Left forelimb (tissue), 1 donor: ENCODE measurements at regions not wholly inside any gene's neighbourhood (a gene's known extent, or its start where the extent isn't known, plus 50 kb on each side); places are given as distances from the start of the nearest gene placed in this dataset.

Experiments
- DNase-seq: peaks from one replicate; pipeline ENCODE4 v3.0.0-alpha.2; 2018; ENCODE audit warnings: low spot score

GRCh38 chr14:26995301-26995700 lies 397.5 kb upstream of the NOVA1 start:
- no peak for DNase-seq

DNA sequence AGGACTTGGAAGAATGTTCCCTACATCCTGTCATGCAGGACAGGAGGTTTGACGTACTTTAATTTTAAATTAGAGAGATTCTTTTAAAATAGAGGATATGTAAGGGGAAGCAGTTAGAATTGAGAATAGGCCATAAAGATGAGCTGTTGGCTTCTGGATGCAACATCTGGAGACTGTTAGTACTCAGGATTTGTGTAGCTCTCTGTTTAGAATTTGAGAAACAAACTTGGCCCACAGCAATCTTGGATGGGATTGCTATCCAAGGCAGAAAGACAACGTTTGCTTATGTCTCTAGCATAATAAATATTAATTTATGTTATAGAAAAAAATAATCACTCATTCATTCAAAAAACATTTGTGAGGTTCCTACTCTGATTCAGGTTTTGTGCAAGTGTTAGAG lies 398.4 kb upstream of the NOVA1 start:
- no peak for DNase-seq

GRCh38 chr14:27002179-27002578 lies 404.3 kb upstream of the NOVA1 start:
- DNase-seq = no peak

DNA sequence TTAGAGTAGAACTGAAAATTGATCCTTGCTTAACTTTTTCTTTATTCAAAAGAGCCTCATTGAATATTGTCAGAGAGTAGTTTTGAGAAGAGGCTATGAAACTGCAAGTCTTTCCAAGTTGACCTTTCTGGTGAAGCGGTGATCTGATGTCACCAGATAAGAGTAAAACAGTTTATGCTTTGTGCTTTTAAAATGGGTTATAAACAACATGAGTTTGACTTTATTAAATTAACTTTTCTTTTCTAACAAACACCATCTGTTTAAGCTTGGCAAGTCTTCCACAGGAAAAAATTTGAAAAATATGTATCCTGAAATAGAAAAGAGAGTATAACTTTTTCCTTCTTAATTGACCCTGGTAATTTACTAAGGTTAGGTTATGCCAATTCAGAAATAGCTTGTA lies 408.7 kb upstream of the NOVA1 start:
- no peak for DNase-seq

DNA sequence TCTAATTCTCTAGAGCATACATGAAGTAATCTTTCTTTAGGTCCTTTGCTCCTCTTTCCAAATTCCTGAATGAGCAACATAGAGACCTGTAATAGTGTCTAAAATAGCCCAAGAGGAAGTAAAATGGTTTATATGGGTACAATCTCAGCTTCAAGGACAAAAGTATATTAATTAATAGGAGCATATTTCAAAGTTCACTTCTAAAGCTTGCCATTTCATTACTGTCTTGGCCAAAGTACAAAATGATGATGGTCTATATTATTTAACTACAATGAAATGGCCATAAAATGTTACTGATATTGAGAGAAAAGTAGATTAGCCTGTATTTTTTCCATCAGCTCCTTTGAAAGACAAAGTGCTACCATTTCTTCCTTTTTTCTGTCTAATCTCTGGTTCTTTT lies 410.4 kb upstream of the NOVA1 start:
- DNase-seq = no peak

GRCh38 chr14:27012641-27013040 lies 414.8 kb upstream of the NOVA1 start:
- DNase-seq = no peak

DNA sequence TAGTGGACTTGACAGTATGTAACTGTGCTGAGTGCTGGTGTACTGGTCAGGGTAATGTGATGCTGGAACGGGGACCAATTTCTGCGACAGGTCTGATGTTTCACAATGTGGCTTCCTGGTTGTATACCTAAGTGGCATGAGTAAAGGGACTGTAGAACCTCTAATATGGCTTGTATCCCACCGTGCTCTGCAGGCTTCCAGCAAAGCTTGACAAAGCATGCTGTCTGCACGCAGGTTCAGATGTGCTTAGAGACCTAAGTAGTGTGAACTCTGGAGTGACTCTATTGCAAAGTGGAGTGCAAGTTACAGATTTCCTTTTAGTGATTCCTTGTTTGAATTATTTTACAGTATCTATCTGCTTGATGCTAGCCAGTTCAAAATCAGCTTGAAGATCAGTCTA lies 415.8 kb upstream of the NOVA1 start:
- no peak for DNase-seq

DNA sequence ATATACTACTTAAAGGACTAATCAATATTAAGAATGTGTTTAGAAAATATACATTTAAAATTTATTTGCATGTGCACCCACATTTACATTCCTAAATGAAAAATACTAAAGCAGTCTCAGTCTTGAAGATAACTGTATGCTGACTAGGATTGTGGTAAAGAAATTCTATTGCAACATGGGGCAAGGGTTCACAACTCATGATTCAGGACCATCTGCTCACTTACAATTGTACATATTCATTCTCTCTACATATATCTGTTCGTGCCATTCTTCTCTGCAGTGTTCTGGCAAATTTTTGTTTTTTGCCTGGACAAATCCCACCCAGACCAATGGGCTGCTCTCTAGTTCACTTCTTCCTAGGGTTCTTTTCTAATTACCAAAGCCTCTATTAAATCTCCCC lies 417.2 kb upstream of the NOVA1 start:
- DNase-seq = no peak

GRCh38 chr14:27025648-27026047 lies 427.8 kb upstream of the NOVA1 start:
- DNase-seq = no peak

DNA sequence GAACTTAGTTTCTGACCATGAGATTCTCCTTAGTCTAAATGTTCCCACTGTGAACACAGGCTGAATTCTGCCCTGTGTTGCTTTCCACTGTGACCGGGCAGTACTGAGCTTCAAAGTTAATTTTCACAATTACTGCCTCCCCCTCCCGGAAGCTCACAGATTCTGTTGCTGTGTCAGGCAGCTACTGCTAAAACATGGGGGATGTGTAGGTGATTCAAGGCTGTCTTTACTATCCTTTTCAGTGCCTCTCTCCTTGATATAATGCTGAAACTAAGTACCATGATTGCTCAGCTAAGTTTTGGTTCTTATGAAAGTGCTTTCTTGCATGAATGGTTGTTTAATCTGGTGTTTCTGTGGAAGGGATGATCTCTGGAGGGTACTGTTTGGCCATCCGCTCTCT lies 428.3 kb upstream of the NOVA1 start:
- DNase-seq = no peak

GRCh38 chr14:27040552-27040951 lies 442.7 kb upstream of the NOVA1 start:
- no peak for DNase-seq

GRCh38 chr14:27049701-27050100 lies 451.9 kb upstream of the NOVA1 start:
- no peak for DNase-seq

DNA sequence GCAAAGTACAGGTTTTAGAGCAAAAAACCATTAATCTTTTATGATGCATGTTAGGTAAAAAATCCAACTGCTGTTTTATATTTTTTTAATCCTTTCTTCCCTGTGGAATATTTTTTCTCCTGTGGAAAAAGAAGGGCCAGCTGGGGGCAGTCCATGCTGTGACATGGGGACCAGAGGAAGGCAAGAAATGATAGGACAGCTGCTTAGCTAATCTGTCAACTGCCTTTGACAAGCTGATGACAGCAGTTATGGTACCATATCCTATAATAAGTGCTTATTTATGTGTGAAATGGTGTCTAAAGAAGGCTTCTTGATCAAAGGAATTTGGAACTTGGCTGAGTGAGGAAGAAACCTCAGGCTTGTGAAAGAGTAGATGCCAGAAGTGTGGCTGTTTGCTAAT lies 452.4 kb upstream of the NOVA1 start:
- DNase-seq = no peak

GRCh38 chr14:27056586-27056985 lies 458.8 kb upstream of the NOVA1 start:
- DNase-seq = no peak

DNA sequence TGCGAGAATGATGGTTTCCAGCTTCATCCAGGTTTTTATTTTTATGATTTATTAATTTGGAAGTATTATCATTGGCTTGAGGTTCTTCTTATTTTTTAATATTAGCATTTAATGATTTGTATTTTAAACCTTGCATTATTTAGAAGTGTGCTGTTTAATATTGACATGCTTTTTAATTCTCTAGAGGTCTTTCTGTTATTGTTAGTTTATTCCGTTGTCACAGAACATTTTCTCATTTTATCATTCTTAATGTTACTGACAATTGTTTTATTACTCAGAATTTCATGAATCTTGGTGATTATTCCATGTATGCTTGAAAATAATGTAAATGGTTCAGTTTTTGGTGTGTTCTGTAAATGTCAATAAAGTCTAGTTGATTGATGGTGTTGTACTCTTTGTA lies 463.5 kb upstream of the NOVA1 start:
- no peak for DNase-seq

DNA sequence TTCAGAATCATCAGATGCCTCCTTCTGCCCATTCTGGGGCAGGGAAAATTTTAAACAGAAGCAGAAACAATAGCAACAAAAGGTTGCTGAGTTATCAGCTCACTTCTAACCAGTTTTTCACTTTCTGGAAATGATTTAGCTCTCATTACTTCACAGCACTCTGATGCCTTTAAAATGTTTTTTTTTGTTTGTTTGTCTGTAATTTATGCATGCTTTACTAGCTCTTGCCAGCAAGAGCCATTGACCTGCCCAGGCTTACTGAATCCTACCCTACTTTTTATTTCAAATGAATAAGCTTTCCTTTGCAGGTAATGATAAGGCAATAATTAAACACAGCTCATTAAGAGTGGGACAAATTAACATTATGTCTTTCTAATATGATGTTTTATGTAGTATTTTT lies 466.1 kb upstream of the NOVA1 start:
- no peak for DNase-seq

GRCh38 chr14:27065886-27066285 lies 468.1 kb upstream of the NOVA1 start:
- no peak for DNase-seq

DNA sequence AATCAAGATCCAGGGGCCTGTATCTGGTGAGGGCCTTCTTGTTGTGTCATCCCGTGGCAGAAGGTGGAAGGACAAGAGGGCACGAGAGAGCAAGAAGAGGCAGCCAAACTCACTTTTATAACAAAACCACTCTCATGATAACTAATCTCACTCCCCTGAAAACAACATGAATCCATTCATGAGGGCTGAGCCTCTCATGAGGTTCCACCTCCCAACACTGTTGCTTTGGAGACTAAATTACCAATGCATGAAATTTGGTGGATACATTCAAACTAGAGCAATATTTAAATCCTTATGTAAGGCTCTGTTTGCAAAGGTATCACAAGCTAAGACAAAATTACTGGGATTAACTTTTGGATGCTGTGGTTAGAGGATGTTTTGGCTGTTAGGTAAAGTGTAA lies 470.1 kb upstream of the NOVA1 start:
- no peak for DNase-seq

DNA sequence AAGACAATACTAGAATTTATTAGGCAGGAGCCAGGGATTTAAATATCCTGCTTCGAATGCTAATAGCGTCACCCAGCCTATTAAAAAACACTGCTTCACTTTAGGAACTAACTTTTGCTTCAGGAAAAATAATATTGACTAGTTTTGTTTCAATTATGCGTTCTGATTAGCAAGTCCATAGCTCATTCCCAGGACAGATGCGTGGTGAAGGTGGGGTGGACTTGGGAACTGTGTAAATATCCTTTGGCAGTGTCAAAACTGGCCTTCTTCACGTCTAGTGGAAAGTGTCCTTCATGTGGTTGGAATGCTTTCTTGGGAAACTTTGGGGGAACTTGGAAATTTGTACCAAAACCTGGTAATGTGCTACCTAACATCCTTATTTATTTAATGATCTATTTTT lies 474.8 kb upstream of the NOVA1 start:
- no peak for DNase-seq

- no peak for DNase-seq
Measured at GRCh38 chr14:27075503-27075902, 477.7 kb upstream of the NOVA1 start.

DNA sequence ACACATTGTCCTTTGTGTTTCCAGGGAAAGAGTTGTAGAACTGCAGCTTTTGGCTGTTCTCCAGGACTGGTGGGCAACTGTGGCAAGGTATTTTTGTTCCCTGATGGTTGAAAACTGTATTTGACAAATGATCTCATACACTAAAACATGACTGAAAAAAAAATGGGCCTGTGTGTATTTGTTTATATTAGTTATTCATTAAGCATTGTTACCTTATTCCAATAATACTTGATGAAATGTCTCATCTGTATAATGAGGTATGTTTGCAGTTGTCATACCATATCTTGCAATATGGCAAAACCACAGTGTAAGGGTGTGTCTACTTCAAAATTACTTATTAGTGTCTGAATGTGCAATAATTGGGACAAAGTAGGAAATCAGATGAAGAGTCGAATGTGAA lies 479.4 kb upstream of the NOVA1 start:
- DNase-seq = no peak

DNA sequence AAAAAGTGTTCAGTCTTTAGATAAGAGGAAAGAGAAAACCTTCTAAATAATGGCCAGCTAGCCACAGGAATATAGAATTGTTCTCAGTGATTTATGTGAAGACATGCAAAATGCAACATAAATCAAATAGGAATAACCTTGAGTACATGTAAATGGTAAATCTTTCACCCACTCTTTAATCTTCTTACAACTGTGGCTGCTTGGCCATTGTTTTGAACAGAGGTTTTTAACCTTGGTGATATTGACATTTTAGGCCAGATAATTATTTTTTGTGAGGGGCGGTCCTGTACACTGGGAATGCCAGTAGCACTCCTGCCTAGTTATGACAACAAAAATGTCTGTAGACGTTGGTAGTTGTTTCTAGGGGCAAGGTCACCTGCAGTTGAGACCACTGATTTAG lies 479.9 kb upstream of the NOVA1 start:
- DNase-seq = no peak

DNA sequence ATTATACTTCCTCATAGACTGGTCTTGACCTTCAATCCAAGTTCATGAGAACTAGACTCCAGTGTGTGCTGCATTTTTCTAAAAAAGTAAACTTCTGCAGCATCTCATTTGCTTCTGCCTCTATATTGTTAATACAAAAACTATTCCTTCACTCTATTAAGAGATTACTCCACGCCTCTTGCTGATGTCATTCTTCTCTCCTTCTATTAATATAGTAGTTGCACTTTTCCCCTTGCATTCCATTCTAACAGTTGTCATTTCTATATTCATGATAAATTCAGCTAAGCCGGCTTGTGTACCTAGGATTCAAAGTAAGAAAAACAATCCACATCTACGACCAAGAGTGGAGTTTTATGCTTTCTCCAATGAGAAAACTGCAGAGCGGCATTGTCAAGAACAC lies 480.4 kb upstream of the NOVA1 start:
- no peak for DNase-seq

- no peak for DNase-seq
Measured at GRCh38 chr14:27079716-27080115, 481.9 kb upstream of the NOVA1 start.

- no peak for DNase-seq
Measured at GRCh38 chr14:27085500-27085899, 487.7 kb upstream of the NOVA1 start.
